ENCODE measurements at regions not wholly inside any gene's neighbourhood (a gene's known extent, or its start where the extent isn't known, plus 50 kb on each side); places are given as distances from the start of the nearest gene placed in this dataset.

DNA sequence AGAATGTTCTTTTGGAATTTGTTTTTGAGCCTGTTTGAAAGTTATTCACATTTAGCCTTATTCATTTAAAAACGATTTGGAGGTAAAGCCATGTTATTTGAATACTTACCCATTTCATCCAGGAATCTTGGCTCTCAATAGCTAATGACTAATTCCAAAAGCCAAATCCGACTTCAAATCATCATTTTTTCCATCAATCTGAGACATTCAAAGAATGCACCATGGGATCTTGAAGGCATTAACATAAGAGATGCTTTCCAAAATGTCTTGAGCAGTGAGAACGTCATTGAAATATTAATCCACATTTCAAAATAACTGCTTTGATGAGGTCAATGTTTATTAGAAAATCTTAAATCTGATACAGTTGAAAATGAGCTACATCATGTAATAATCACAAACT, 617.0 kb upstream of the RORB start:
- Histone ChIP-seq H2AFZ (no peak overlapping the region), H3K4me1 (replicated peaks; ENCODE audit: insufficient read depth) (no peaks in the 10 kb centered on the region), H3F3A (ENCODE audit: insufficient read depth, low read depth) (no peaks in the 10 kb centered on the region), H3K4me3 (no peak overlapping the region), H4K20me1 (ENCODE audit: insufficient read depth) (no peaks in the 10 kb centered on the region), H3K36me3 (ENCODE audit: low read depth) (no peaks in the 10 kb centered on the region), H3K4me2 (no peak overlapping the region), H3K27me3 (ENCODE audit: insufficient read depth, low read depth) (no peaks in the 10 kb centered on the region), H3K9me2 (ENCODE audit: insufficient read depth) (no peaks in the 10 kb centered on the region), H3K79me2 (ENCODE audit: low read depth) (no peaks in the 10 kb centered on the region), H3K9me3 (ENCODE audit: insufficient read depth, low read depth) (no peaks in the 10 kb centered on the region), H3K27ac (no peak overlapping the region)
- no peak for TF ChIP-seq EZH2 (IDR thresholded peaks at IDR 0.05; ENCODE audit: low read depth)
- TF ChIP-seq, protein P1, sequence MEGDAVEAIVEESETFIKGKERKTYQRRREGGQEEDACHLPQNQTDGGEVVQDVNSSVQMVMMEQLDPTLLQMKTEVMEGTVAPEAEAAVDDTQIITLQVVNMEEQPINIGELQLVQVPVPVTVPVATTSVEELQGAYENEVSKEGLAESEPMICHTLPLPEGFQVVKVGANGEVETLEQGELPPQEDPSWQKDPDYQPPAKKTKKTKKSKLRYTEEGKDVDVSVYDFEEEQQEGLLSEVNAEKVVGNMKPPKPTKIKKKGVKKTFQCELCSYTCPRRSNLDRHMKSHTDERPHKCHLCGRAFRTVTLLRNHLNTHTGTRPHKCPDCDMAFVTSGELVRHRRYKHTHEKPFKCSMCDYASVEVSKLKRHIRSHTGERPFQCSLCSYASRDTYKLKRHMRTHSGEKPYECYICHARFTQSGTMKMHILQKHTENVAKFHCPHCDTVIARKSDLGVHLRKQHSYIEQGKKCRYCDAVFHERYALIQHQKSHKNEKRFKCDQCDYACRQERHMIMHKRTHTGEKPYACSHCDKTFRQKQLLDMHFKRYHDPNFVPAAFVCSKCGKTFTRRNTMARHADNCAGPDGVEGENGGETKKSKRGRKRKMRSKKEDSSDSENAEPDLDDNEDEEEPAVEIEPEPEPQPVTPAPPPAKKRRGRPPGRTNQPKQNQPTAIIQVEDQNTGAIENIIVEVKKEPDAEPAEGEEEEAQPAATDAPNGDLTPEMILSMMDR (conservative IDR thresholded peaks at IDR 0.05): no peak
- no peak for DNase-seq
- CTCF ChIA-PET: no interaction called here
- no TSS peak for BruUV-seq (replicated peaks)
- intact Hi-C loops (cut with micrococcal nuclease; ENCODE audit: unreplicated experiment): no loop called here
- POLR2A ChIA-PET (ENCODE audit: unreplicated experiment): interaction anchor here (0.6 kb wide), 1 partner anchor 18 kb away, joined by 3 read pairs; no protein-coding TSS in a partner anchor

DNA sequence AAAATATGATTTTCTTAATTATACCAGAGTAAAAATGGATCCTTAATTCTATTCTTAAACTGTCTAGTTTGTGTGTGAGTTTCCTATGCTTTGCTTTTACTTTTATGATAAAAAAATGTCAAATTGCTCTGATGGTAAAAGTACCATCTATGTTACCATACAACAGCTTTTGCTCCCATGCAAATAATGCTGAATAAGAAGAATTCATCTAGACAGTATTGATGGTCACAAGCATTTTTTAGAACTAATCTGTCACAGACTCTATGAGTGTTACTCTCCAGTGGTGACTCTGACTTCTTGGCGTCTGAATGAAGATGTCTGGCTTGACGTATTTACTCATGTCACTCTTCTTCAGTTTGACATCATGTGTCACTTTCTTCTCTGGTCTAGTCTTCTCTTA, 608.1 kb upstream of the RORB start:
- Histone ChIP-seq H3K4me3 (no peak overlapping the region), H3K27ac (no peak overlapping the region), H2AFZ (no peak overlapping the region), H3K27me3 (ENCODE audit: insufficient read depth, low read depth) (no peaks in the 10 kb centered on the region), H3K4me1 (replicated peaks; ENCODE audit: insufficient read depth) (no peaks in the 10 kb centered on the region), H3K9me3 (ENCODE audit: insufficient read depth, low read depth) (no peaks in the 10 kb centered on the region), H3K79me2 (ENCODE audit: low read depth) (no peaks in the 10 kb centered on the region), H4K20me1 (ENCODE audit: insufficient read depth) (no peaks in the 10 kb centered on the region), H3K36me3 (ENCODE audit: low read depth) (no peaks in the 10 kb centered on the region), H3K4me2 (no peak overlapping the region), H3F3A (ENCODE audit: insufficient read depth, low read depth) (no peaks in the 10 kb centered on the region), H3K9me2 (ENCODE audit: insufficient read depth) (no peaks in the 10 kb centered on the region)
- CTCF ChIA-PET: no interaction called here
- POLR2A ChIA-PET (ENCODE audit: unreplicated experiment): no interaction called here
- no peak for DNase-seq
- BruUV-seq (replicated peaks): no TSS peak
- TF ChIP-seq, protein P1 (conservative IDR thresholded peaks at IDR 0.05): no peak
- no peak for TF ChIP-seq EZH2 (IDR thresholded peaks at IDR 0.05; ENCODE audit: low read depth)
- intact Hi-C loops (cut with micrococcal nuclease; ENCODE audit: unreplicated experiment): no loop called here

DNA sequence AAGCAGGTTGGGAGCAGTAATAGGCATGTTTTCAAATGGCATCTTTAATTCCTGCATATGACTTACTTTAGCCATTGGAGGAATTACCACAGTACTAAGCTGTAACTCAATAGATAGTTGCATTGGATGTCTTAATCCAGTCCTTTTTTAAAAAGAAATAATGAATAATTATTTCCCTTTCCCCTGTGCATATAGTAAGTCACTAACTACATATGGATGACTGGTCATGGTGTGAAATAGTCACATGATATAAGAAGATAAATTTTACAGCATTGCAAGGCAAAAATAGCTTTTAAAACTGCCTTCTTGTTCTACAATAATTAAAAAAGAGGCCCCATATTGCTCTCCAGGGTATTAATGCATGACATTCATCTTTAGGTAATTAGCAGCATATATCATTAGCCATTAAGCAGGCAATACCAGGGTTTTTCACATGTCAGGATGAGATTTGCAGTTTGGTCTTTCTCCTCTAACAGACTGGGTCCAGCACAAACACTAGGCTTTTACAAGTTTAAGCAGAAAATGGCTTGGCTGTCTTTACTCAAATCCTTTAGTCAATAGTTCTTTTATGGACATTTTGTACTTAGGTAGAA, 606.4 kb upstream of the RORB start:
- DNase-seq: no peak
- Histone ChIP-seq H3K27me3 (ENCODE audit: insufficient read depth, low read depth) (no peaks in the 10 kb centered on the region), H3K9me2 (ENCODE audit: insufficient read depth) (no peaks in the 10 kb centered on the region), H3K4me1 (replicated peaks; ENCODE audit: insufficient read depth) (no peaks in the 10 kb centered on the region), H3K79me2 (ENCODE audit: low read depth) (no peaks in the 10 kb centered on the region), H4K20me1 (ENCODE audit: insufficient read depth) (no peaks in the 10 kb centered on the region), H3F3A (ENCODE audit: insufficient read depth, low read depth) (no peaks in the 10 kb centered on the region), H3K9me3 (ENCODE audit: insufficient read depth, low read depth) (no peaks in the 10 kb centered on the region), H3K27ac (no peak overlapping the region), H3K4me3 (no peak overlapping the region), H2AFZ (no peak overlapping the region), H3K36me3 (ENCODE audit: low read depth) (no peaks in the 10 kb centered on the region), H3K4me2 (no peak overlapping the region)
- ChIA-PET POLR2A (ENCODE audit: unreplicated experiment) (no interaction called here), CTCF (no interaction called here)
- no peak for TF ChIP-seq EZH2 (IDR thresholded peaks at IDR 0.05; ENCODE audit: low read depth)
- TF ChIP-seq, protein P1 (conservative IDR thresholded peaks at IDR 0.05): no peak
- intact Hi-C loops (cut with micrococcal nuclease; ENCODE audit: unreplicated experiment): no loop called here
- no TSS peak for BruUV-seq (replicated peaks)

Measured in PC-9 (cell line).